Vagina (tissue), 2 donors: ENCODE measurements at regions not wholly inside any gene's neighbourhood (a gene's known extent, or its start where the extent isn't known, plus 50 kb on each side); places are given as distances from the start of the nearest gene placed in this dataset.
"Not testable (repeated sequence)": the region's sequence is repeated elsewhere in the genome, so short reads cannot be mapped to it uniquely, and the experiment has no call there.

Source experiments
- DNase-seq, 2 donors: peaks; one replicate each; pipeline ENCODE4 v3.0.0-alpha.2; 2017; ENCODE audit errors: extremely low spot score in 2 of 2
- H3K27ac ChIP-seq: fragments of 200-600 bp; sonication (generic); one replicate; pipeline ENCODE4 v1.5.1; 2019
- H3K27me3 ChIP-seq: fragments of 200-600 bp; sonication (generic); one replicate; pipeline ENCODE4 v1.5.1; 2019
- H3K36me3 ChIP-seq, 2 donors: fragments of 200-600 bp; sonication (generic); one replicate each; pipeline ENCODE4 v1.5.1; 2017 to 2019
- H3K4me1 ChIP-seq: fragments of 200-600 bp; sonication (generic); one replicate; pipeline ENCODE4 v1.5.1; 2019
- H3K4me3 ChIP-seq, 2 donors: fragments of 200-600 bp; sonication (generic); 1 replicate in 1 of 2; 2 replicates in 1 of 2; pipeline ENCODE4 v1.5.1; 2016 to 2019
- H3K9me3 ChIP-seq: fragments of 200-600 bp; sonication (generic); one replicate; pipeline ENCODE4 v1.5.1; 2019
- POLR2A ChIP-seq, 2 donors: fragments of 450-650 bp; IDR thresholded peaks; one replicate each; pipeline ENCODE4 v1.6.1; 2017; ENCODE audit warnings: antibody characterized with exemption in 2 of 2, mild to moderate bottlenecking in 2 of 2, moderate library complexity in 2 of 2
- POLR2AphosphoS5 ChIP-seq, 2 donors: sonication (generic); formaldehyde crosslinking; IDR thresholded peaks; one replicate each; pipeline ENCODE4 v1.9.0; 2017; ENCODE audit warnings: antibody characterized with exemption in 2 of 2, mild to moderate bottlenecking in 2 of 2, low read depth in 1 of 2; ENCODE audit not compliant: insufficient read depth in 1 of 2
- intact Hi-C: fragments of 100-400 bp; cut with DNase I; formaldehyde crosslinking; loops from one replicate; pipeline ENCODE4 v1.15.1; 2023
- TF ChIP-seq, protein P1 (sequence below), 3 experiments: fragments of 450-650 bp in 2 of 3; fragments of 200-600 bp in 1 of 3; sonication (generic) in 1 of 3; IDR thresholded peaks; one replicate each; pipeline ENCODE4 v1.5.1; 2017 to 2019; ENCODE audit warnings: antibody characterized with exemption in 3 of 3, mild to moderate bottlenecking in 2 of 3, moderate library complexity in 2 of 3

DNA sequence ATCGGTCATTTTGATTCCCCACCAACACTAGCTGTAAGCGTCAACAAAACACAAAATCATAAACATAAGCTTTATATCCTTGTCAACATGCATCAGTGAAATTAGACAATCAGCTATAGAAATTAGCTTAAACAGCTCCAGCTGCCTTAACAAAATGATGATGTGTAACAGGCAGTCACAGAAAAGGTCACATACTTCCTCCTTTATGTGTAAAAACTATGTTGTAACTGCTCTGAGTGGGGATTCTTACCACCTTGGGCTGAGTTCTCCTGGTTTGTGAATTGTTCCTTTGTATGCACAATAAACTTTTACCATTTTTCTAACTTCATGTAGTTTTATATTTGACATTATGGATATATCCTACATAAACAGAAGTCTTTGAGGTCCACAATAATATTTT lies 73.9 kb upstream of the MAP9 start:
- Histone ChIP-seq H3K9me3 (no peaks in the 10 kb centered on the region), H3K27ac (no peak overlapping the region), H3K4me1 (no peaks in the 10 kb centered on the region), H3K27me3 (no peaks in the 10 kb centered on the region), H3K36me3 (no peaks in the 10 kb centered on the region), H3K4me3 (no peak overlapping the region)
- no peak for DNase-seq
- no peak for TF ChIP-seq POLR2A (IDR thresholded peaks at IDR 0.05)
- TF ChIP-seq, protein P1, sequence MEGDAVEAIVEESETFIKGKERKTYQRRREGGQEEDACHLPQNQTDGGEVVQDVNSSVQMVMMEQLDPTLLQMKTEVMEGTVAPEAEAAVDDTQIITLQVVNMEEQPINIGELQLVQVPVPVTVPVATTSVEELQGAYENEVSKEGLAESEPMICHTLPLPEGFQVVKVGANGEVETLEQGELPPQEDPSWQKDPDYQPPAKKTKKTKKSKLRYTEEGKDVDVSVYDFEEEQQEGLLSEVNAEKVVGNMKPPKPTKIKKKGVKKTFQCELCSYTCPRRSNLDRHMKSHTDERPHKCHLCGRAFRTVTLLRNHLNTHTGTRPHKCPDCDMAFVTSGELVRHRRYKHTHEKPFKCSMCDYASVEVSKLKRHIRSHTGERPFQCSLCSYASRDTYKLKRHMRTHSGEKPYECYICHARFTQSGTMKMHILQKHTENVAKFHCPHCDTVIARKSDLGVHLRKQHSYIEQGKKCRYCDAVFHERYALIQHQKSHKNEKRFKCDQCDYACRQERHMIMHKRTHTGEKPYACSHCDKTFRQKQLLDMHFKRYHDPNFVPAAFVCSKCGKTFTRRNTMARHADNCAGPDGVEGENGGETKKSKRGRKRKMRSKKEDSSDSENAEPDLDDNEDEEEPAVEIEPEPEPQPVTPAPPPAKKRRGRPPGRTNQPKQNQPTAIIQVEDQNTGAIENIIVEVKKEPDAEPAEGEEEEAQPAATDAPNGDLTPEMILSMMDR (IDR thresholded peaks at IDR 0.05) = no peak
- no peak for TF ChIP-seq POLR2AphosphoS5 (IDR thresholded peaks at IDR 0.05; ENCODE audit: insufficient read depth in 1 of 2, low read depth in 1 of 2)
- intact Hi-C loops = no loop called here

DNA sequence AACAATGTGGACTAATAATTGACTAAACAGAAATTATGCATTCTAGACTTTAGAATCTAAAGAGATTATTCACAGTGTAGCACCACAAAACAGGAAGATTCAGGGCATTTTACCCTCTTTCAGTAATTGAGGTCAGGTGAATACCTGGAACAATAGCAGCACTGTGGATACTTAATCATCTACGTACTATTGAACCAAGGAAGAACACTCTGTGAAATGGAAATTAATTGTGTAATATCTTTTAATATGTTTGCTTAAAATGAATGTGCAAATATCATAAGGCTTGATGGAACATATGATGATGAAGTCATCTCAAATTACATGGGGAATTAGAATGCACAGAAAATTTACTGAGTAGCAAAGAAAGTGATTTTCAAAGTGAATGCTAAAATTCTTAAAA lies 68.5 kb upstream of the MAP9 start:
- Histone ChIP-seq H3K27ac (no peak overlapping the region), H3K36me3 (no peaks in the 10 kb centered on the region), H3K4me1 (no peaks in the 10 kb centered on the region), H3K9me3 (no peaks in the 10 kb centered on the region), H3K27me3 (no peaks in the 10 kb centered on the region), H3K4me3 (no peak overlapping the region)
- no peak for DNase-seq
- TF ChIP-seq, protein P1 (IDR thresholded peaks at IDR 0.05) = no peak
- TF ChIP-seq POLR2AphosphoS5 (IDR thresholded peaks at IDR 0.05; ENCODE audit: insufficient read depth in 1 of 2, low read depth in 1 of 2) = no peak
- no peak for TF ChIP-seq POLR2A (IDR thresholded peaks at IDR 0.05)
- intact Hi-C loops = loop anchor here (10.0 kb wide), 1 partner anchor 349 kb away; no protein-coding TSS in a partner anchor

DNA sequence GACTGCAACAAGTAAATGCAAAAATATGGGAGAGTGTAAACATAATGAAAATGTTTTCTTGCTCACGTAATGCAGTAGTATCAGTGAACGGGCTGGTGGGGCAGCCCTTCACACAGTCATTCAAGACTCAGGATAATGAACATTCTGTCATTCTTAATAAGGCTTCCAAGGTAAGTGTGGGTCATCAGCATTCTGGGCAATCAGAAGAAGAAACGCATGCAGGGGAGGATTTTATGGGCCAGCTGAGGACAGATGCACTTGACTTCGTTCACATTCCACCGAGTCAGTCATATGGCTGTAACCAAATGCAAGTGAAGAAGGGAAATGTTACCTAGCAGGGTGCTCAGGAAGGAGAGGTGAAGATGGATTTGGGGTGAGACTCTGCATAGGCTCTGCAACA lies 68.0 kb upstream of the MAP9 start:
- Histone ChIP-seq H3K4me3 (no peak overlapping the region), H3K36me3 (no peaks in the 10 kb centered on the region), H3K27me3 (no peaks in the 10 kb centered on the region), H3K27ac (no peak overlapping the region), H3K4me1 (no peaks in the 10 kb centered on the region), H3K9me3 (no peaks in the 10 kb centered on the region)
- intact Hi-C loops = loop anchor here (10.0 kb wide), 1 partner anchor 350 kb away; no protein-coding TSS in a partner anchor
- TF ChIP-seq, protein P1 (IDR thresholded peaks at IDR 0.05) = no peak
- no peak for DNase-seq

DNA sequence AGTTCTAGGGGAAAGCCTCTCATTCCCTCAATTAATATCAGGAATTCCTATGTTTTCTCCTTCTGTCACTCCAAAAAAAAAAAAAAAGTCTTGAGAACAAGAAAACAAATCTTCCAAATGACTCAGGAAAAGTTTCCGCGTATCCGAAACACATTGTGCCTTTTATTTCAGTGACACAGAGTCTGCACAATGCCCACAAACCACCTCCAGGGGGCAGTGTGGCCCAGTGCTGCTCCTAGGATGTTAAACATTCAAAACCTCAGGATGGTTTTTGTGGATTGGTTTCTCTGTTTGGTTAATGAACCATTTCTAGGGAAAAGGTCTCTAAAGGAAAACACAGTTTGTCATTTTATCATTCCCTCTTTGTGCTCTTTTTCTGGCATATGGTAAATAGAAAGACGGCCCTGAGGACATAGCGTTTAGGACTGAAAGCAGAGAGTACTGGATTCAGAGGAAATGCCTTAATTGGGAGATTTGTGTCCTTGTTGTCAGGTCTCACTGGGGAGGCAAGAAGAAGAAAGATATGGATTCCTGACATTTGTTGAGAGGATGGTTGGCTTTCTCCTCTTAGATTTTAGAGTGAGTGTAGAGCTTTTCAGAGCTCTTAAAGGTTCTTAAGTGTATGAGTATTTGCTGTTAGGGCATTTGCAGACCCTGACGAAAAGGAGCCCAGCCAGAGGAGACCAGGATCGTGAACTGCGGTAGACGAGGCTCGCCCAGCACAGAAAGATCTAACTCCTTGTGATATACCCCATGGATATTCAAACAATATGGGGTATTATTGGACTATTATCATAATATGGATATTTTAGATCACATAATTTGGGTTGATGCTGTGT lies 65.7 kb upstream of the MAP9 start:
- no peaks in the 10 kb centered on the region for H3K36me3 ChIP-seq
- H3K27me3 ChIP-seq = no peaks in the 10 kb centered on the region
- H3K9me3 ChIP-seq = no peaks in the 10 kb centered on the region
- H3K27ac ChIP-seq = no peak overlapping the region
- H3K4me1 ChIP-seq = no peaks in the 10 kb centered on the region
- no peak for DNase-seq
- intact Hi-C loops = loop anchor here (10.0 kb wide), 1 partner anchor 352 kb away; no protein-coding TSS in a partner anchor
- TF ChIP-seq POLR2AphosphoS5 (IDR thresholded peaks at IDR 0.05; ENCODE audit: insufficient read depth in 1 of 2, low read depth in 1 of 2) (peak in 1 of 2 donors; percentile 48), POLR2A (IDR thresholded peaks at IDR 0.05) (no peak)
- TF ChIP-seq, protein P1 (IDR thresholded peaks at IDR 0.05) = peak; percentile 68 to 92 (median 74)
- no peak overlapping the region for H3K4me3 ChIP-seq

DNA sequence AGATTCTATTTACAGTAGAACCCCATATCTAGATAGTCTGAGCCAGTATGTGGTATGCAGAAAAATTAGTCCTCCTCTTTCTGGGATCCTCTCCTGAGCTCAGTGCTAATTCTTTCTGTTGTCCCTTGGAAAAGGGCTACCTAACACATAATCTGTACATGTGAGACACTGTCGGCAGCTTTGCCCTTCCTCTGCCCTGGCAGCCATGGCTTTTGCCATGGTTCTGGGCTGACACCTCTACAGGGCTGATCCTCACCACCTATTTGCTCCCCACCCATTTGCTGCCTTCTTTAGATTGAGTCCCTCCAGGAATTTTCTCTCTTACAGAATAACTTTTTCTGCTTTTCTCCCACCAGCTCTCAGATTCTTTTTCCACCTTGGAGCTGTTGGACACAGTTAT lies 64.7 kb upstream of the MAP9 start:
- intact Hi-C loops = loop anchor here (10.0 kb wide), 1 partner anchor 353 kb away; no protein-coding TSS in a partner anchor
- Histone ChIP-seq H3K36me3 (no peaks in the 10 kb centered on the region), H3K4me1 (no peaks in the 10 kb centered on the region), H3K4me3 (no peak overlapping the region), H3K27ac (no peak overlapping the region), H3K27me3 (no peaks in the 10 kb centered on the region), H3K9me3 (no peaks in the 10 kb centered on the region)
- no peak for TF ChIP-seq POLR2A (IDR thresholded peaks at IDR 0.05)
- TF ChIP-seq, protein P1 (IDR thresholded peaks at IDR 0.05) = no peak
- no peak for TF ChIP-seq POLR2AphosphoS5 (IDR thresholded peaks at IDR 0.05; ENCODE audit: insufficient read depth in 1 of 2, low read depth in 1 of 2)
- DNase-seq = no peak

DNA sequence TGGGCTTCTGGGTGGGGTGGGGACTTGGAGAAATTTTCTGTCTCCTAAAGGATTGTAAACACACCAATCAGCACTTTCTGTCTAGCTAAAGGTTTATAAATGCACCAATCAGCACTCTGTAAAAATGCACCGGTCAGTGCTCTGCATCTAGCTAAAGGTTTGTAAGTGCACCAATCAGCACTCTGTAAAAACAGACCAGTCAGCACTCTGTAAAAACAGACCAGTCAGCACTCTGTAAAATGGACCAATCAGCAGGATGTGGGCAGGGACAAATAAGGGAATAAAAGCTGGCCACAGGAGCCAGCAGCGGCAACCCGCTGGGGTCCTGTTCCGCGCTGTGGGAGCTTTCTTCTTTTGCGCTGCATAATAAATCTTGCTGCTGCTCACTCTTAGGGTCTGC lies 63.0 kb upstream of the MAP9 start:
- intact Hi-C loops = loop anchor here (10.0 kb wide), 1 partner anchor 355 kb away; no protein-coding TSS in a partner anchor
- not testable (repeated sequence) for DNase-seq, H3K36me3 ChIP-seq, H3K4me1 ChIP-seq, H3K27ac ChIP-seq, H3K4me3 ChIP-seq, H3K9me3 ChIP-seq, H3K27me3 ChIP-seq
